Heart left ventricle (tissue), 16 donors: ENCODE measurements at regions not wholly inside any gene's neighbourhood (a gene's known extent, or its start where the extent isn't known, plus 50 kb on each side); places are given as distances from the start of the nearest gene placed in this dataset.

Experiments
- ATAC-seq, 4 donors: fragments of 200-7000 bp; cut with Tn5 transposase; one replicate each; pipeline ENCODE4 v1.9.1; 2020 to 2022; ENCODE audit warnings: moderate library complexity in 4 of 4, mild to moderate bottlenecking in 3 of 4, moderate number of reproducible peaks in 1 of 4
- DNase-seq, 5 donors: peaks; one replicate each; pipeline ENCODE4 v3.0.0-alpha.2; 2020
- H3K27ac ChIP-seq, 12 donors: fragments of 200-600 bp; sonication (generic) in 4 of 12; one replicate each; pipeline versions ENCODE4 v1.5.0 to v1.8.0; 2016 to 2022; ENCODE audit warnings: mild to moderate bottlenecking in 2 of 12
- H3K27me3 ChIP-seq, 9 donors: fragments of 200-600 bp; sonication (generic) in 2 of 9; one replicate each; pipeline versions ENCODE4 v1.5.1 to v1.8.0; 2016 to 2022; ENCODE audit warnings: mild to moderate bottlenecking in 3 of 9
- H3K36me3 ChIP-seq, 9 donors: fragments of 200-600 bp; sonication (generic) in 2 of 9; one replicate each; pipeline versions ENCODE4 v1.5.0 to v1.8.0; 2018 to 2022; ENCODE audit warnings: mild to moderate bottlenecking in 2 of 9
- H3K4me1 ChIP-seq, 12 donors: fragments of 200-600 bp; sonication (generic) in 4 of 12; one replicate each; pipeline versions ENCODE4 v1.5.0 to v1.8.0; 2016 to 2022; ENCODE audit warnings: mild to moderate bottlenecking in 3 of 12
- H3K4me3 ChIP-seq, 12 donors: fragments of 200-600 bp; sonication (generic) in 4 of 12; one replicate each; pipeline versions ENCODE4 v1.5.0 to v1.8.0; 2017 to 2022; ENCODE audit warnings: mild to moderate bottlenecking in 9 of 12, moderate library complexity in 4 of 12
- H3K9me3 ChIP-seq, 12 donors: fragments of 200-600 bp; sonication (generic) in 4 of 12; one replicate each; pipeline versions ENCODE4 v1.5.0 to v1.8.0; 2016 to 2022; ENCODE audit warnings: mild to moderate bottlenecking in 1 of 12
- POLR2A ChIP-seq, 2 donors: fragments of 450-650 bp; IDR thresholded peaks; one replicate each; pipeline ENCODE4 v1.6.1; 2017; ENCODE audit warnings: antibody characterized with exemption in 2 of 2, mild to moderate bottlenecking in 2 of 2, moderate library complexity in 2 of 2
- WGBS, 4 donors: extraction: QIAGEN DNeasy Blood & Tissue Kit in 2 of 4; methylation state at CpG; one replicate each; pipeline versions ENCODE4 v1.1.5 to v1.1.7; 2013 to 2018; 5-methylcytosine and 5-hydroxymethylcytosine counted together
- intact Hi-C, 10 donors: fragments of 100-400 bp; cut with DNase I; formaldehyde crosslinking; loops; one replicate each; pipeline versions ENCODE4 v1.11.1 to v1.14.2; 2022
- TF ChIP-seq, protein P1 (sequence below), 12 donors: fragments of 200-600 bp; sonication (generic) in 4 of 12; IDR thresholded peaks; one replicate each; pipeline versions ENCODE4 v1.5.0 to v1.8.0; 2018 to 2022; ENCODE audit warnings: antibody characterized with exemption in 12 of 12, mild to moderate bottlenecking in 5 of 12
- donor health status: ischemic (EF 13 %, LVEDD 7.1; RV severe dilation, severe dysfunction).
- donor health status: healthy with polysubstance abuse.
- donor health status: DM: no; HTN: yes; CAD: no.
- donor health status: DM: no; HTN: no; CAD: no.
- donor health status: ischemic (EF 25% LVEDD 6.9; RV normal size, moderate dysfunction).
- donor health status: ischemic (EF 25% LVEDD 5.7; RV mildly dilated, moderate dysfunction).
- donor health status: healthy.
- donor health status: DM: yes; HTN: yes; CAD: no.
- donor health status: ischemic (EF 35%, LVEDD 5.7; RV mildly dilated, moderate dysfunction).
- donor health status: nonischemic (EF 11% LVEDD 7.7; RV severe dilation, severe dysfunction).
- donor health status: DM: yes; HTN: yes; CAD: no.
- donor health status: PGD.
- donor health status: ischemic (EF 29% LVEDD 5.4; RV normal size, mild dysfunction).
- donor health status: nonischemic (EF 23%, LVEDD 6.1; RV moderate dilation, normal function).

DNA sequence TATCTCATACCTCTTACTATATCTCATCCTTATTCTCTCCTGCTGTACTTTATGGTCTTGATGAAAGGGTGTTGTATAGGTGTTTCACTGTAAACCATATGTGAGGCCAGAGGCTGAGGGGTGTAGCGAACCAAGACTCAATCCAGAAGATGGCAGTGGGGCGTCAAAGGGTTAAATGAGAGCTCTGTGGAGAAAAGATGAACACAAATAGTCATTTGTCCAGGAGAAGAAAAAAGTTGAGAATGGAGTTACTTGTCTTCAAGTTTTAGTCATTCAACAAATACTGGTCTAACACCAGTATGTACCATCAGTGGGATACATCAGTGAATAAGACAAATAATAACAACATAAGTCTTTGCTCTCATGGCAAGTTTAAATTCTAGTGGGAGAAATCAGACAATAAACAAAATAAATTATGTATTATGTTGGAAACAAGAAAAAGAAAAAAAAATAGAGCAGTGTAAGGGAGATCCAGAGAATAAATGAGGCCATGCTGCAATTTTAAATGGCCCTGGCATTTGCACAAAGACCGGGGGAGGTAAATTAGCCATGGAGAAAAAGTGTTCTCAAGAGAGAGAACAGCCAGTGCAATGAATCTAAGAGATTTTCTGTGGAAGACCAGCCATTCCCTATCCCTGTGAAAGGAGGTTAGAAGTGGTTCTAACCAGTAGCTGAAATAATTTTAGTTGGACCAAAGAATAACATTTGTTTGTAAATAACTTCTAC lies 77.0 kb upstream of the UMPS start:
- TF ChIP-seq POLR2A (IDR thresholded peaks at IDR 0.05) = no peak
- TF ChIP-seq, protein P1, sequence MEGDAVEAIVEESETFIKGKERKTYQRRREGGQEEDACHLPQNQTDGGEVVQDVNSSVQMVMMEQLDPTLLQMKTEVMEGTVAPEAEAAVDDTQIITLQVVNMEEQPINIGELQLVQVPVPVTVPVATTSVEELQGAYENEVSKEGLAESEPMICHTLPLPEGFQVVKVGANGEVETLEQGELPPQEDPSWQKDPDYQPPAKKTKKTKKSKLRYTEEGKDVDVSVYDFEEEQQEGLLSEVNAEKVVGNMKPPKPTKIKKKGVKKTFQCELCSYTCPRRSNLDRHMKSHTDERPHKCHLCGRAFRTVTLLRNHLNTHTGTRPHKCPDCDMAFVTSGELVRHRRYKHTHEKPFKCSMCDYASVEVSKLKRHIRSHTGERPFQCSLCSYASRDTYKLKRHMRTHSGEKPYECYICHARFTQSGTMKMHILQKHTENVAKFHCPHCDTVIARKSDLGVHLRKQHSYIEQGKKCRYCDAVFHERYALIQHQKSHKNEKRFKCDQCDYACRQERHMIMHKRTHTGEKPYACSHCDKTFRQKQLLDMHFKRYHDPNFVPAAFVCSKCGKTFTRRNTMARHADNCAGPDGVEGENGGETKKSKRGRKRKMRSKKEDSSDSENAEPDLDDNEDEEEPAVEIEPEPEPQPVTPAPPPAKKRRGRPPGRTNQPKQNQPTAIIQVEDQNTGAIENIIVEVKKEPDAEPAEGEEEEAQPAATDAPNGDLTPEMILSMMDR (IDR thresholded peaks at IDR 0.05) = no peak
- peak overlapping the region in 10 of 12 donors; percentile 11 to 90 (median 78) for H3K27ac ChIP-seq
- ATAC-seq (peak in 1 of 4 donors; percentile 9), DNase-seq (no peak)
- H3K4me3 ChIP-seq = no peak overlapping the region
- peaks cover 0 to 74% (median 32%) of the 10 kb centered on the region in 9 donors for H3K36me3 ChIP-seq
- intact Hi-C loops = no loop called here
- peaks cover 0 to 34% (median 10%) of the 10 kb centered on the region in 12 donors for H3K4me1 ChIP-seq
- no peaks in the 10 kb centered on the region for H3K9me3 ChIP-seq
- H3K27me3 ChIP-seq = no peaks in the 10 kb centered on the region
- 73 to 81% (median 76%) methylated on average over 3 of the region's 3 CpGs for WGBS, 4 donors

DNA sequence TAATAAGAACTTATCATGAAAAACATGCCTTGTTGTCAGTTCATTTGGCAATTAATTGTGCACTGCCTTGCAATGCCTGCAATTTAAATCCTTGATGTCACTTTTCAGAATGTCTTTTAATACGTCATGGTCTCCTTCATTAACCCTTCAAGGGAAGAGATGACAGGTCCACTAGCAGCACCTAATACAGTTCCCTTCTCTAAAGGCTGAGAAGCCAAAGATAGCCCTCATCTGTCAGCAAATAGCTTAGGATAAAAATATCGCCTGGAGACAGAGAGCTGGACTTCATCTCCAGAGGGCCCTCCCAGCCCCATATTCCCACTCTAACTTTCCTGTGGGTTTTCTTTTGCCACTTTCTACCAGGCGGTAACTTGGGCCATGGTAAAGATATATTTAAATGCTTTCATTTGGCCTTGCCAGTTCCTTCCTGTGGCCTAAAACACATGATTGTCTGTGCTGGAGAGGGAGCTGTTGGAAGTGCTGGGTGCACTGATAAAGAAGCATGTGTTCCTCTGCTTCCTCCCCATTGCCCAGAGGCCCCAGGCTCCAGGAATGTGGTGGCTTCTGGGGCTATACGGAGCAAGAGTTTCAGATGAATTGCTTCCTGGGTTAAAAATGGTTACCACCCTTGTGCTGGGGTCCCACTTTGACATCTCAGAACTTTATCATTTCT lies 76.3 kb upstream of the UMPS start:
- Histone ChIP-seq H3K36me3 (peaks cover 0 to 76% (median 39%) of the 10 kb centered on the region in 9 donors), H3K27ac (peak overlapping the region; percentile 25 to 90 (median 78)), H3K9me3 (no peaks in the 10 kb centered on the region), H3K27me3 (no peaks in the 10 kb centered on the region), H3K4me3 (no peak overlapping the region), H3K4me1 (peaks cover 0 to 34% (median 10%) of the 10 kb centered on the region in 12 donors)
- no peak for TF ChIP-seq POLR2A (IDR thresholded peaks at IDR 0.05)
- TF ChIP-seq, protein P1 (IDR thresholded peaks at IDR 0.05) = no peak
- peak; percentile 89 to 96 (median 92) for ATAC-seq
- intact Hi-C loops = no loop called here
- WGBS, 4 donors = 36 to 47% (median 45%) methylated on average over 4 of the region's 4 CpGs
- peak in 2 of 5 donors; percentile 23 to 30 for DNase-seq

DNA sequence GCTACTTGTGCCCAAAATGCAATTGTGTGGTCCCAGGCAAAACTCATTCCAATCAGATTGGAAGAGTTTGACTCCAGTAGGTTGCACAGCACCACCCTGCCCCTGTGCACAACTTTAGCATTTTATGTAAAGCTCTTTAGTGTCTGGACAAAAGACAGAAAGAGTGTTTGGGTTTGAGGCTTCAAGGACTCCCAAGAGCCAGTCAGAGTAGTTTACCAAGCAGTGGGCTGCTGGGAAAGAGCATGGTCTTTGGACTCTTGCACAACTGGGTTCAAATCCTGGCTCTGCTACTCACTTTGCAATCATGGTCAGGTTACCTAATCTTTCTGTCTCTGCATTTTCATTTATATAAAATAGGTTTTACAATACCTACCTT lies 75.8 kb upstream of the UMPS start:
- Histone ChIP-seq H3K27ac (peak overlapping the region; percentile 25 to 90 (median 78)), H3K36me3 (peaks cover 0 to 80% (median 44%) of the 10 kb centered on the region in 9 donors), H3K9me3 (no peaks in the 10 kb centered on the region), H3K4me3 (no peak overlapping the region), H3K4me1 (peaks cover 0 to 34% (median 10%) of the 10 kb centered on the region in 12 donors), H3K27me3 (no peaks in the 10 kb centered on the region)
- no peak for ATAC-seq
- DNase-seq = no peak
- intact Hi-C loops = no loop called here
- TF ChIP-seq POLR2A (IDR thresholded peaks at IDR 0.05) = no peak

DNA sequence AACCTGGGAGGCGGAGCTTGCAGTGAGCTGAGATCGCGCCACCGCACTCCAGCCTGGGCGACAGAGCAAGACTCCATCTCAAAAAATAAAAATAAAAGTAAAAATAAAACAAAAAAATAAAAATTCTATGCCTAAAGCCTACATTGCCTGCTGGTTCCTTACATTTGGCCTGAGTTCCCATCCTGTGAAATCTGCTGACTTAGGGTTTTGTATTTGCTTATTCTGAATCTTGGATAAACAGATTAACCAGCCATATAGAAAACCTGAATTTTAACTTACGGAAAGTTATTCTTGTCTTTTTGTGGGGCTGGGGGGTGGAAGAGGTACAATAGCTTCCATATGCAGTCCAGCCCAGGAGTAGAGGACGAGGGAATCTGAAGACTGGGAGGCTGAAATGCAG lies 73.7 kb upstream of the UMPS start:
- ATAC-seq = no peak
- 86 to 99% (median 96%) methylated on average over 7 of the region's 7 CpGs for WGBS, 4 donors

More for the DNA sequence above, 73.7 kb upstream of the UMPS start:
- H3K4me3 ChIP-seq = no peak overlapping the region
- H3K27ac ChIP-seq = no peak overlapping the region
- intact Hi-C loops = no loop called here
- no peaks in the 10 kb centered on the region for H3K9me3 ChIP-seq
- TF ChIP-seq, protein P1 (IDR thresholded peaks at IDR 0.05) = no peak
- no peak for TF ChIP-seq POLR2A (IDR thresholded peaks at IDR 0.05)
- H3K27me3 ChIP-seq = no peaks in the 10 kb centered on the region
- H3K36me3 ChIP-seq = peaks cover 0 to 89% (median 42%) of the 10 kb centered on the region in 9 donors
- DNase-seq = no peak
- H3K4me1 ChIP-seq = peaks cover 0 to 29% (median 10%) of the 10 kb centered on the region in 12 donors
